GM23248 (cell line): ENCODE measurements at regions not wholly inside any gene's neighbourhood (a gene's known extent, or its start where the extent isn't known, plus 50 kb on each side); places are given as distances from the start of the nearest gene placed in this dataset.
A peak's percentile ranks its signal among the peaks of the same experiment; 100 is the strongest.
"Not testable (repeated sequence)": the region's sequence is repeated elsewhere in the genome, so short reads cannot be mapped to it uniquely, and the experiment has no call there.

ENCODE experiments used
- DNase-seq: peaks from one replicate; pipeline ENCODE4 v3.0.0-alpha.2; 2015
- H2AFZ ChIP-seq: fragments of 200-600 bp; sonication (generic); 2 replicates; pipeline ENCODE4 v1.6.1; 2016; ENCODE audit warnings: antibody characterized with exemption
- H3F3A ChIP-seq: fragments of 200-600 bp; sonication (generic); 2 replicates; pipeline ENCODE4 v1.6.1; 2016; ENCODE audit warnings: mild to moderate bottlenecking, antibody characterized with exemption, mixed run types; ENCODE audit not compliant: insufficient read depth
- H3K27ac ChIP-seq: fragments of 200-600 bp; sonication (generic); 2 replicates; pipeline ENCODE4 v1.5.1; 2016; ENCODE audit warnings: mild to moderate bottlenecking
- H3K27me3 ChIP-seq: fragments of 200-600 bp; sonication (generic); replicated peaks from 2 replicates; pipeline ENCODE4 v1.6.1; 2016; ENCODE audit warnings: mild to moderate bottlenecking; ENCODE audit not compliant: insufficient read depth
- H3K36me3 ChIP-seq: fragments of 200-600 bp; sonication (generic); 2 replicates; pipeline ENCODE4 v1.6.1; 2016; ENCODE audit warnings: low read depth, mild to moderate bottlenecking
- H3K4me1 ChIP-seq: fragments of 200-600 bp; sonication (generic); 2 replicates; pipeline ENCODE4 v1.6.1; 2016; ENCODE audit warnings: mild to moderate bottlenecking; ENCODE audit not compliant: insufficient read depth
- H3K4me2 ChIP-seq: fragments of 200-600 bp; sonication (generic); one replicate; pipeline ENCODE4 v1.6.1; 2016; ENCODE audit warnings: mild to moderate bottlenecking; ENCODE audit not compliant: unreplicated experiment
- H3K4me3 ChIP-seq: fragments of 200-600 bp; sonication (generic); 2 replicates; pipeline ENCODE4 v1.5.1; 2016; ENCODE audit warnings: mild to moderate bottlenecking
- H3K79me2 ChIP-seq: fragments of 200-600 bp; sonication (generic); 2 replicates; pipeline ENCODE4 v1.6.1; 2016; ENCODE audit warnings: mild to moderate bottlenecking; ENCODE audit not compliant: insufficient read depth
- H3K9ac ChIP-seq: fragments of 200-600 bp; sonication (generic); 2 replicates; pipeline ENCODE4 v1.6.1; 2016; ENCODE audit warnings: mild to moderate bottlenecking
- H3K9me2 ChIP-seq: fragments of 200-600 bp; sonication (generic); 2 replicates; pipeline ENCODE4 v1.6.1; 2016; ENCODE audit warnings: mixed run types, mild to moderate bottlenecking, moderate library complexity; ENCODE audit not compliant: insufficient read depth
- H3K9me3 ChIP-seq: fragments of 200-600 bp; sonication (generic); one replicate; pipeline ENCODE4 v1.6.1; 2017; ENCODE audit warnings: low read depth
- H4K20me1 ChIP-seq: fragments of 200-600 bp; sonication (generic); 2 replicates; pipeline ENCODE4 v1.6.0; 2016; ENCODE audit not compliant: insufficient read depth
- EZH2 ChIP-seq: fragments of 200-600 bp; sonication (generic); IDR thresholded peaks from 2 replicates; pipeline ENCODE4 v1.6.1; 2018; ENCODE audit warnings: antibody characterized with exemption, mild to moderate bottlenecking; ENCODE audit not compliant: insufficient read depth, poor library complexity, severe bottlenecking
- EZH2phosphoT487 ChIP-seq: fragments of 200-600 bp; sonication (generic); IDR thresholded peaks from 2 replicates; pipeline ENCODE4 v1.6.1; 2018; ENCODE audit warnings: antibody characterized with exemption, moderate library complexity, mild to moderate bottlenecking, low read depth; ENCODE audit not compliant: insufficient read depth
- WGBS, 2 experiments: methylation state at CpG; one replicate each; pipeline ENCODE4 v1.1.6; 2015 to 2017; ENCODE audit warnings: low lambda C conversion rate in 2 of 2, low coverage in 1 of 2; ENCODE audit errors: missing lambda C conversion rate in 2 of 2; 5-methylcytosine and 5-hydroxymethylcytosine counted together
- in situ Hi-C: fragments of 300-500 bp; cut with MboI; formaldehyde crosslinking; loops from 2 replicates; pipeline ENCODE4 v1.15.0; 2020

DNA sequence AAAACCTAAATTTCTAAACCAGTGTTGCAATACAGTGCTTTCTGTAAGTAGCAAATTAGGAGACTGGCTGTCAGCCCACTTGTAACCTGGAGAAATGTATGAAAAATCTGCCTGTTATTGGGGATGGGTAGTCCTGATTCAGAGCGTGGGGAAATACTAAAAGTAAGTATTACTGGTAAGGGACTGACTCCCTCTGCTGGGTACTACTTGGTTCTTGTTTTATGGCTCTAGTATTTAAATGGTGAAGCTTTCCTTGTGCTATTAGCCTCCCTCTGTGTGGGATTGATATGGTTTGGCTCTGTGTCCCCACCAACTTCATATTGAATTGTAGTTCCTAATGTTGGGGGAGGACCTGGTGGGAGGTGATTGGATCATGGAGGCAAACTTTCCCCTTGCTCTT, 886.1 kb downstream of the SORCS1 start:
- H3K9me2 ChIP-seq = no peaks in the 10 kb centered on the region
- H3K9ac ChIP-seq = no peak overlapping the region
- in situ Hi-C loops = no loop called here
- 0 to 4% methylated on average over 1 of the region's 1 CpG for WGBS, 2 experiments
- H3K79me2 ChIP-seq = no peaks in the 10 kb centered on the region
- no peaks in the 10 kb centered on the region for H3K27me3 ChIP-seq
- DNase-seq = peak; percentile 9
- no peaks in the 10 kb centered on the region for H3K4me1 ChIP-seq
- H3F3A ChIP-seq = no peaks in the 10 kb centered on the region
- no peak overlapping the region for H3K4me3 ChIP-seq
- H4K20me1 ChIP-seq = no peaks in the 10 kb centered on the region
- H3K27ac ChIP-seq = no peak overlapping the region
- TF ChIP-seq EZH2phosphoT487 (no peak), EZH2 (no peak)
- no peak overlapping the region for H2AFZ ChIP-seq
- no peaks in the 10 kb centered on the region for H3K36me3 ChIP-seq
- H3K9me3 ChIP-seq = no peaks in the 10 kb centered on the region
- H3K4me2 ChIP-seq = no peak overlapping the region

DNA sequence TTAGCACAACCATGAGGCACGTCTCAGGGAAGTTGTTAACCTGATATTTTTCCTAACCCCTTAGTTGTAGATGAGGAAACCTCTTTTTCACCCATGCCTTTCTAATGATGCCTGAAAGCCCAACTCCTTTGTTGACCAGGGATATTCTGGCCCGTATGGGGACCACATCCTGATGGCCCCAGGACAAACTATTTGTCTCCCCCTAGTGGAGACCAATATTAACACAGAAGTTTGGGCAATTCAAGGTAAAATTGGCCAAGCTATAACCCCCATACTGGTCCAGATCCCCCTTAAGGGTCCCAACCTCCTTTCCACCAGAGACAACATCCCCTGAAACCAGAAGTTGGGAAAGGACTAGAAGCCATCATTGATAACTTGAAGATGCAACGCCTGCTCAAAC, 893.3 kb downstream of the SORCS1 start:
- no peaks in the 10 kb centered on the region for H3K27me3 ChIP-seq
- no peak overlapping the region for H3K9ac ChIP-seq
- WGBS, 2 experiments = 71 to 83% methylated on average over 3 of the region's 3 CpGs
- H3K4me2 ChIP-seq = no peak overlapping the region
- no peaks in the 10 kb centered on the region for H3F3A ChIP-seq
- H3K9me3 ChIP-seq = no peaks in the 10 kb centered on the region
- H3K4me3 ChIP-seq = no peak overlapping the region
- no peaks in the 10 kb centered on the region for H3K36me3 ChIP-seq
- no peaks in the 10 kb centered on the region for H3K4me1 ChIP-seq
- H3K79me2 ChIP-seq = no peaks in the 10 kb centered on the region
- H2AFZ ChIP-seq = no peak overlapping the region
- no peak for DNase-seq
- no peaks in the 10 kb centered on the region for H3K9me2 ChIP-seq
- H4K20me1 ChIP-seq = no peaks in the 10 kb centered on the region
- H3K27ac ChIP-seq = no peak overlapping the region
- in situ Hi-C loops = no loop called here
- TF ChIP-seq EZH2 (no peak), EZH2phosphoT487 (no peak)

DNA sequence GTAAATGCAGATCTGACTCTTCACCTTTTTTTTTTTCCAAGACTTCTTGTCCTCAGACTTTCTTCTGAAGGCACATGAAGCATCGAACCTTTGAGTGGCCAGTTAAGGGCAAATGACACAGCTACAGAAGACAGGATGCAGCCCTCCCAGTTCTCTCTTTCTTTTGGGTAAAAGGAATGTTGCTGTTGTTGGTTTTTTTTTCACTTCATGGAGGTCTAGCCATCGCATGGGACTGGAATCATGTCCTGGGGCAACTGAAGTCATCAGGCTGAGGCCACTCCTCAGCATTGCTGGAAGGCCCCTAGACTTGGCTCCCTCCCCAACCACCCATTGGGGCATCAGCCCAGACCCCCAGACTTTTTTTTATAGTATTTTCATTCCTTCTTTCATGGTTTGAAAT, 896.5 kb downstream of the SORCS1 start:
- Histone ChIP-seq H3K36me3 (no peaks in the 10 kb centered on the region), H3K79me2 (no peaks in the 10 kb centered on the region), H3K27ac (no peak overlapping the region), H3K9me3 (no peaks in the 10 kb centered on the region), H3K27me3 (no peaks in the 10 kb centered on the region), H3K4me1 (no peaks in the 10 kb centered on the region), H4K20me1 (no peaks in the 10 kb centered on the region), H3F3A (no peaks in the 10 kb centered on the region), H3K9ac (no peak overlapping the region), H3K9me2 (no peaks in the 10 kb centered on the region), H3K4me2 (no peak overlapping the region), H2AFZ (no peak overlapping the region), H3K4me3 (no peak overlapping the region)
- TF ChIP-seq EZH2 = no peak
- 32 to 33% methylated on average over 2 of the region's 2 CpGs for WGBS, 2 experiments
- DNase-seq = no peak
- in situ Hi-C loops = no loop called here

DNA sequence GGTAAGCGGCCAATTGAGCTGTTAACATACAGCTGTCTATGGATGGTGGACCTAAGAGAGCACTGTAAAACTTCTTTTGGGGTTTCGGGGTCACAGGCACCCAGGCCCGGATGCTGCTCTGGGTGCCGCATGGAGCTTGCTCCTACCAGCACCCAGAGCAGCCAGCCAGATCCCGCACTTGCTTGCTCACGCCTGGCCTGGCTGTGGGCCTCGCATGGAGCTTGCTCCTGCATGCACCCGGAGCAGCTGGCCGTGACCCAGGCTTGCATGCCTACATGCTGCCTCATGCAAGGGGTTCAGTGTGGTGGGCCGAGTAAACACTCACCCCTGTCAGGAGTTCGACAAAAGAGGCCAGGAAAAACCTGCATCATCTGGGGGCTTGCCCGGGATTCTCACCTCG, 896.9 kb downstream of the SORCS1 start:
- no peak for DNase-seq
- no peaks in the 10 kb centered on the region for H3F3A ChIP-seq
- no peaks in the 10 kb centered on the region for H3K4me1 ChIP-seq
- H3K36me3 ChIP-seq = no peaks in the 10 kb centered on the region
- H4K20me1 ChIP-seq = no peaks in the 10 kb centered on the region
- H3K9ac ChIP-seq = no peak overlapping the region
- H3K27ac ChIP-seq = no peak overlapping the region
- no peaks in the 10 kb centered on the region for H3K9me3 ChIP-seq
- no peak overlapping the region for H3K4me3 ChIP-seq
- H2AFZ ChIP-seq = no peak overlapping the region
- no peaks in the 10 kb centered on the region for H3K9me2 ChIP-seq
- in situ Hi-C loops = no loop called here
- 48 to 56% methylated on average over 13 of the region's 13 CpGs for WGBS, 2 experiments
- H3K79me2 ChIP-seq = no peaks in the 10 kb centered on the region
- H3K27me3 ChIP-seq = no peaks in the 10 kb centered on the region
- no peak for TF ChIP-seq EZH2phosphoT487
- no peak for TF ChIP-seq EZH2
- H3K4me2 ChIP-seq = no peak overlapping the region

DNA sequence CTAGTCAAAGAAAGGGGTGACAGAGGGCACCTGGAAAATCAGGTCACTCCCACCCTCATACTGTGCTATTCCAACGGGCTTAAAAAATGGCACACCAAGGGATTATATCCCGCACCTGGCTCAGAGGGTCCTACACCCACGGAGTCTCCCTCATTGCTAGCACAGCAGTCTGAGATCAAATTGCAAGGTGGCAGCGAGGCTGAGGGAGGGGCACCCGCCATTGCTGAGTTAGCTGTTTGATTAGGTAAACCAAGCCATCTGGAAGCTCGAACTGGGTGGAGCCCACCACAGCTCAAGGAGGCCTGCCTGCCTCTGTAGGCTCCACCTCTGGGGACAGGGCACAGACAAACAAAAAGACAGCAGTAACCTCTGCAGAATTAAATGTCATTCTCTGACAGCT, 907.1 kb downstream of the SORCS1 start:
- H3K4me2 ChIP-seq, H2AFZ ChIP-seq, H3K4me3 ChIP-seq, H4K20me1 ChIP-seq, H3K9me2 ChIP-seq, H3K27me3 ChIP-seq, H3K36me3 ChIP-seq, H3K9me3 ChIP-seq, in situ Hi-C loops, H3K27ac ChIP-seq, H3K4me1 ChIP-seq, H3K79me2 ChIP-seq, DNase-seq, H3K9ac ChIP-seq, H3F3A ChIP-seq: not testable (repeated sequence)
- 30% methylated on average over 6 of the region's 6 CpGs for WGBS, 2 experiments
